ENCODE measurements at regions not wholly inside any gene's neighbourhood (a gene's known extent, or its start where the extent isn't known, plus 50 kb on each side); places are given as distances from the start of the nearest gene placed in this dataset.

GRCh38 chr3:31159331-31160039, 265.0 kb upstream of the GADL1 start:
- Histone ChIP-seq H3K4me2 (no peak overlapping the region), H3K4me1 (no peaks in the 10 kb centered on the region), H3K9me3 (no peaks in the 10 kb centered on the region), H3K4me3 (no peak overlapping the region), H3K27ac (no peak overlapping the region)
- ChIA-PET POLR2A (no interaction called here), CTCF (interaction anchor here (1.1 kb wide), 1 partner anchor 83 kb away, joined by 3 read pairs; no protein-coding TSS in a partner anchor)
- TF ChIP-seq RARB (CRISPR knock-in tag; IDR thresholded peaks at IDR 0.05) (no peak), HOXA7 (CRISPR knock-in tag; IDR thresholded peaks at IDR 0.05) (no peak), RNF2 (IDR thresholded peaks at IDR 0.05; ENCODE audit: borderline replicate concordance, low read depth) (no peak), FOSB (CRISPR knock-in tag; IDR thresholded peaks at IDR 0.05) (no peak), POLR2AphosphoS2 (conservative IDR thresholded peaks at IDR 0.05; ENCODE audit: low read length) (no peak), ZFP36 (IDR thresholded peaks at IDR 0.05; ENCODE audit: borderline replicate concordance, partially characterized antibody) (no peak), MAX (IDR thresholded peaks at IDR 0.05) (no peak), FOXS1 (CRISPR knock-in tag; IDR thresholded peaks at IDR 0.05) (no peak), CBX8 (IDR thresholded peaks at IDR 0.05) (no peak), TFCP2L1 (CRISPR knock-in tag; IDR thresholded peaks at IDR 0.05) (no peak), MYC (IDR thresholded peaks at IDR 0.05; ENCODE audit: borderline replicate concordance, low read length) (no peak), NFE2L2 (conservative IDR thresholded peaks at IDR 0.05; ENCODE audit: low read length) (no peak), JUNB (IDR thresholded peaks at IDR 0.05) (no peak), CBX2 (IDR thresholded peaks at IDR 0.05; ENCODE audit: borderline replicate concordance, low read depth) (no peak), FOSL2 (IDR thresholded peaks at IDR 0.05) (no peak), FOSL2 (CRISPR knock-in tag; IDR thresholded peaks at IDR 0.05) (no peak), GATA3 (IDR thresholded peaks at IDR 0.05; ENCODE audit: borderline replicate concordance) (no peak), NR3C1 (IDR thresholded peaks at IDR 0.05) (no peak), SMC3 (IDR thresholded peaks at IDR 0.05) (no peak)
- 89% methylated on average over 4 of the region's 4 CpGs for WGBS (ENCODE audit: missing lambda C conversion rate)
- FAIRE-seq (no peak), DNase-seq (ENCODE audit: low read depth in 1 of 2, low spot score in 1 of 2) (no peak), ATAC-seq (no peak)

- ATAC-seq (no peak), DNase-seq (ENCODE audit: low read depth in 1 of 2, low spot score in 1 of 2) (no peak), FAIRE-seq (no peak)
- TF ChIP-seq E2F6 (IDR thresholded peaks at IDR 0.05; ENCODE audit: borderline replicate concordance, low read depth) (no peak), PHF8 (IDR thresholded peaks at IDR 0.05; ENCODE audit: borderline replicate concordance, low read depth) (no peak), ZNF302 (CRISPR knock-in tag; IDR thresholded peaks at IDR 0.05) (no peak), POLR2AphosphoS2 (conservative IDR thresholded peaks at IDR 0.05; ENCODE audit: low read length) (no peak), RFX5 (IDR thresholded peaks at IDR 0.05) (no peak), REST (IDR thresholded peaks at IDR 0.05) (no peak), BCL3 (IDR thresholded peaks at IDR 0.05) (no peak), EHMT2 (IDR thresholded peaks at IDR 0.05; ENCODE audit: low read depth) (no peak), FOSB (CRISPR knock-in tag; IDR thresholded peaks at IDR 0.05) (no peak), HOXB5 (CRISPR knock-in tag; IDR thresholded peaks at IDR 0.05) (no peak), ZC3H11A (IDR thresholded peaks at IDR 0.05) (no peak), RAD21 (conservative IDR thresholded peaks at IDR 0.05 in 1 of 2, IDR thresholded peaks at IDR 0.05 in 1 of 2) (no peak), HMGXB4 (CRISPR knock-in tag; IDR thresholded peaks at IDR 0.05; ENCODE audit: borderline replicate concordance) (no peak), BHLHE40 (IDR thresholded peaks at IDR 0.05; ENCODE audit: low read depth, low read length) (no peak)
- no peaks in the 10 kb centered on the region for H3K9me3 ChIP-seq
- H3K4me2 ChIP-seq, result no peak overlapping the region
- H3K4me1 ChIP-seq, result peaks cover 14% of the 10 kb centered on the region; the same call in 2 of the 3 replicates
- ChIA-PET CTCF (no interaction called here), POLR2A (no interaction called here)
- H3K4me3 ChIP-seq, result no peak overlapping the region
- no peak overlapping the region for H3K27ac ChIP-seq
Measured at GRCh38 chr3:31161889-31162288, 267.4 kb upstream of the GADL1 start.

Measured in A549 (cell line).